Gastroesophageal sphincter (tissue), 3 donors: ENCODE measurements at regions not wholly inside any gene's neighbourhood (a gene's known extent, or its start where the extent isn't known, plus 50 kb on each side); places are given as distances from the start of the nearest gene placed in this dataset.

Experiments used
- POLR2A ChIP-seq, 2 donors: fragments of 450-650 bp; IDR thresholded peaks; one replicate each; pipeline ENCODE4 v1.6.1; 2017; ENCODE audit warnings: antibody characterized with exemption in 2 of 2, mild to moderate bottlenecking in 2 of 2, moderate library complexity in 1 of 2
- POLR2AphosphoS5 ChIP-seq: sonication (generic); formaldehyde crosslinking; IDR thresholded peaks from one replicate; pipeline ENCODE4 v1.6.1; 2017; ENCODE audit warnings: antibody characterized with exemption
- TF ChIP-seq, protein P1 (sequence below), 4 experiments: fragments of 200-600 bp in 2 of 4; fragments of 450-650 bp in 2 of 4; sonication (generic) in 1 of 4; IDR thresholded peaks; one replicate each; pipeline ENCODE4 v1.5.1; 2017 to 2019; ENCODE audit warnings: antibody characterized with exemption in 4 of 4, mild to moderate bottlenecking in 2 of 4, moderate library complexity in 2 of 4

DNA sequence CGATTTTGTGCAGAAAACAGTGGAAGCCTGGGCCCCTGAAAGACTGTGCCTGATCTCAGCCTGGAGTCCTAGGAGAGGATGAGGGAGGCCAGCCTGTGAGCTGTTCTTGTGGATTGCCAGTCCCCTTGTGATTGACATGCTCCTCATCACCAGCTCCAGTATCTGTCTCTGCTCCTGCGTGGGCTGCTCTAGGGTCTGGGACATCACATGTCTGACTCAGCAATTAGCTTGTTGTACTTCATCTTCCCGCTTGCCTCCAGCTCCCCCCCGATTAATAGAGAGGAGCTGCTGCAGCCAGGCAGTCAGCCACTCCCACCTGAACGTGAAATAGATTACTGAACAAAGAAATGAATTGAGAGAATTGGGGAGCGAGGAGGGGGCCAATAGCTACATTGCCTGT lies 99.6 kb upstream of the TBX20 start:
- TF ChIP-seq POLR2A (IDR thresholded peaks at IDR 0.05), result no peak
- TF ChIP-seq, protein P1, sequence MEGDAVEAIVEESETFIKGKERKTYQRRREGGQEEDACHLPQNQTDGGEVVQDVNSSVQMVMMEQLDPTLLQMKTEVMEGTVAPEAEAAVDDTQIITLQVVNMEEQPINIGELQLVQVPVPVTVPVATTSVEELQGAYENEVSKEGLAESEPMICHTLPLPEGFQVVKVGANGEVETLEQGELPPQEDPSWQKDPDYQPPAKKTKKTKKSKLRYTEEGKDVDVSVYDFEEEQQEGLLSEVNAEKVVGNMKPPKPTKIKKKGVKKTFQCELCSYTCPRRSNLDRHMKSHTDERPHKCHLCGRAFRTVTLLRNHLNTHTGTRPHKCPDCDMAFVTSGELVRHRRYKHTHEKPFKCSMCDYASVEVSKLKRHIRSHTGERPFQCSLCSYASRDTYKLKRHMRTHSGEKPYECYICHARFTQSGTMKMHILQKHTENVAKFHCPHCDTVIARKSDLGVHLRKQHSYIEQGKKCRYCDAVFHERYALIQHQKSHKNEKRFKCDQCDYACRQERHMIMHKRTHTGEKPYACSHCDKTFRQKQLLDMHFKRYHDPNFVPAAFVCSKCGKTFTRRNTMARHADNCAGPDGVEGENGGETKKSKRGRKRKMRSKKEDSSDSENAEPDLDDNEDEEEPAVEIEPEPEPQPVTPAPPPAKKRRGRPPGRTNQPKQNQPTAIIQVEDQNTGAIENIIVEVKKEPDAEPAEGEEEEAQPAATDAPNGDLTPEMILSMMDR (IDR thresholded peaks at IDR 0.05), result no peak
- no peak for TF ChIP-seq POLR2AphosphoS5
